HEK293T (cell line): ENCODE measurements at regions not wholly inside any gene's neighbourhood (a gene's known extent, or its start where the extent isn't known, plus 50 kb on each side); places are given as distances from the start of the nearest gene placed in this dataset.

ENCODE experiments used
- CTCF ChIA-PET: fragments of 350-600 bp; formaldehyde crosslinking; extraction: SDS; loops from one replicate; lab custom pipeline; 2021; ENCODE audit warnings: antibody characterized with exemption, inconsistent platforms; lab: Yijun Ruan, JAX
- POLR2A ChIA-PET: fragments of 350-600 bp; formaldehyde crosslinking; extraction: SDS; loops from one replicate; lab custom pipeline; 2020; ENCODE audit warnings: antibody characterized with exemption, inconsistent platforms; lab: Yijun Ruan, JAX
- DNase-seq: peaks from one replicate; pipeline ENCODE4 v3.0.0; 2012; ENCODE audit warnings: mixed read lengths; ENCODE audit errors: extremely low spot score
- ARNT ChIP-seq: fragments of 450-650 bp; IDR thresholded peaks from 2 replicates; pipeline ENCODE4 v1.6.1; 2017; ENCODE audit warnings: mild to moderate bottlenecking
- BHLHE40 ChIP-seq: fragments of 450-650 bp; IDR thresholded peaks from 2 replicates; pipeline ENCODE4 v1.6.1; 2016; ENCODE audit warnings: mild to moderate bottlenecking, moderate library complexity, borderline replicate concordance
- CTBP1 ChIP-seq: fragments of 450-650 bp; IDR thresholded peaks from 2 replicates; pipeline ENCODE4 v1.6.1; 2016; ENCODE audit warnings: borderline replicate concordance
- ELF4 ChIP-seq: fragments of 450-650 bp; IDR thresholded peaks from 2 replicates; pipeline ENCODE4 v1.6.1; 2017; ENCODE audit warnings: antibody characterized with exemption
- FOXA1 ChIP-seq: fragments of 450-650 bp; IDR thresholded peaks from 2 replicates; pipeline ENCODE4 v1.6.1; 2016; ENCODE audit warnings: mild to moderate bottlenecking
- FOXK2 ChIP-seq: fragments of 450-650 bp; IDR thresholded peaks from 2 replicates; pipeline ENCODE4 v1.6.1; 2016; ENCODE audit warnings: mild to moderate bottlenecking
- FOXM1 ChIP-seq: fragments of 450-650 bp; IDR thresholded peaks from 2 replicates; pipeline ENCODE4 v1.6.1; 2017; ENCODE audit warnings: mild to moderate bottlenecking, borderline replicate concordance
- HDGF ChIP-seq: fragments of 450-650 bp; IDR thresholded peaks from 2 replicates; pipeline ENCODE4 v1.6.1; 2017; ENCODE audit warnings: antibody characterized with exemption, borderline replicate concordance
- L3MBTL2 ChIP-seq: fragments of 450-650 bp; conservative IDR thresholded peaks from 2 replicates; pipeline ENCODE4 v1.6.1; 2016; ENCODE audit warnings: mild to moderate bottlenecking
- LEF1 ChIP-seq: fragments of 450-650 bp; IDR thresholded peaks from 2 replicates; pipeline ENCODE4 v1.6.1; 2017; ENCODE audit warnings: mild to moderate bottlenecking, borderline replicate concordance
- NFRKB ChIP-seq: fragments of 450-650 bp; IDR thresholded peaks from 2 replicates; pipeline ENCODE4 v1.6.1; 2016; ENCODE audit warnings: mild to moderate bottlenecking, moderate library complexity
- SP1 ChIP-seq: fragments of 450-650 bp; IDR thresholded peaks from 2 replicates; pipeline ENCODE4 v1.6.1; 2017
- SUZ12 ChIP-seq: fragments of 450-650 bp; IDR thresholded peaks from 2 replicates; pipeline ENCODE4 v1.6.1; 2016; ENCODE audit warnings: mild to moderate bottlenecking
- TARDBP ChIP-seq: fragments of 450-650 bp; IDR thresholded peaks from 2 replicates; pipeline ENCODE4 v1.6.1; 2016
- ZNF384 ChIP-seq: fragments of 450-650 bp; IDR thresholded peaks from 2 replicates; pipeline ENCODE4 v1.6.1; 2016
- TF ChIP-seq, protein P1 (sequence below): fragments of 450-650 bp; IDR thresholded peaks from 2 replicates; pipeline ENCODE4 v1.6.1; 2016

DNA sequence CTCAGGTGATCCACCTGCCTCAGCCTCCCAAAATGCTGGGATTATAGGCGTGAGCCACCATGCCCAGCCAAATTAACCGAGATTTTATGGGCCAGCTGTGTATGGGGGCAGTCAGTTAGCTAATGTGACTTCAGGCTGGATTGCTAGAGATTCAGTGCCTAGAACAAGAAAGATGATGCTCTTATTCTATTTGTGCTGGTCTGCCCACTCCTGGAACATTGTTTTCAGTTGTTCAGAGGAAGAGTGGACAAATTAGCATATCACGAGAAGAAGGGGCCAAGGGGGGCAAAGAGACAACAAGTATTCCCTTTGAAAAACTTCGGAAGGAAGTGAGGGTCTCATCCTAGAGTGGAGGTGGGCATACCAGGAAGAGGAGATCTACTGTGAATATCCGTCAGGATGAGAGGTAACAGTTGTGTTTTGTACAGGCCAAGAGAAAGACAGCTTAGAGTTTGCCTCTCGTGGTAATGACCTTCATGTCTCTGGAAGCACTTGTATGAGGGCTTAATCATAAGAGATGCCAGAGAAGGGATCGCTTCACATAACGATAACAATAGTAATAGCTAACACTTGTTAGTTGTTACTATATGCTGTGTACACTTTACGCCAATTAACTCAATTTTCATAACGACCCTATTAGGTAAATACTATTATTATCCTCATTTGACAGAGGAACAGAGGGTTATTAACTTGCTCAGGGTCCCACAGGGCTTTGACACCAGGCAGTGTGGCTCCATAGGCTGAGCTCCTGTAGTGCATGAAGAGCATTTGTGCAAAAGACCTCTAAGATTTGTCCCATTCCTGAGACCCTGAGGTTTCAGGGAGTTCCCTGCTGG, 138.3 kb downstream of the DDX1 start:
- ChIA-PET POLR2A (interaction anchor here (0.8 kb wide), 1 partner anchor 11 kb away, joined by 3 read pairs; no protein-coding TSS in a partner anchor), CTCF (no interaction called here)
- TF ChIP-seq CTBP1 (no peak), SUZ12 (no peak), ELF4 (no peak), FOXK2 (no peak), NFRKB (no peak), FOXM1 (no peak), ZNF384 (no peak), LEF1 (no peak), TARDBP (no peak)
- TF ChIP-seq, protein P1, sequence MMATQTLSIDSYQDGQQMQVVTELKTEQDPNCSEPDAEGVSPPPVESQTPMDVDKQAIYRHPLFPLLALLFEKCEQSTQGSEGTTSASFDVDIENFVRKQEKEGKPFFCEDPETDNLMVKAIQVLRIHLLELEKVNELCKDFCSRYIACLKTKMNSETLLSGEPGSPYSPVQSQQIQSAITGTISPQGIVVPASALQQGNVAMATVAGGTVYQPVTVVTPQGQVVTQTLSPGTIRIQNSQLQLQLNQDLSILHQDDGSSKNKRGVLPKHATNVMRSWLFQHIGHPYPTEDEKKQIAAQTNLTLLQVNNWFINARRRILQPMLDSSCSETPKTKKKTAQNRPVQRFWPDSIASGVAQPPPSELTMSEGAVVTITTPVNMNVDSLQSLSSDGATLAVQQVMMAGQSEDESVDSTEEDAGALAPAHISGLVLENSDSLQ = no peak
- DNase-seq = no peak

DNA sequence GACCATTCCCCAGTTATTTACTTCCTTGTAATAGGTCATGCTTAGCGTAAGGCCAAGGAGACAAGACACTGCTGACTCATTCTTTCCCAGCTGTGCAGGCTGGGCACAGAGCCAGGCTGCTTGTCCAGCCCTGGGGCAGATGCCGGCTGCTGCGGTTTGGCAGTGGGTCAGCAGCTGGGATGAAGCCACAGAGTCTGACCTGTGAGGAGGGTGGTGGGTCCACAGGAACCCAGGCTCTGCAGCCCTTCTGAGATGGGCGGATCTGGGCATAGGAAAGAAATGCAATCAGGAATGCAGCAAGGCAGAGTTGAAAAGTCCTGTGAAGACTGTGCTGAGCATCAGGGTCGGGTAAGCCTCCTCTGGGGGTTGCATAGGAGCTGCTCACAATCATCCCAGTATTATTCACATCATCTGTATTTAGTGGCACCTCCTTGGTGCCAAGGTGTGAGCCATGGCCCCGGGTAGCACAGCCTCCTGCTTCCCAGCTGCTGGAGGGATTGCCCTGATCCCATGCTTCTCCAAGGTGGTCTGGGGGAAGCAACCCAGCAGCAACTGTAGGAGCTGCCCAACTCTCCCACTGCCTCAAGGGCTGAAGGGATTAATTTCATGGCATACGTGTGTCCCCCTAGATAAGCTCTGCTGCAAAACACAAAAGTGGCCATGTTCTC, 139.0 kb downstream of the DDX1 start:
- ChIA-PET POLR2A (interaction anchor here (0.8 kb wide), 1 partner anchor 11 kb away, joined by 3 read pairs; no protein-coding TSS in a partner anchor), CTCF (interaction anchor here (0.6 to 0.7 kb wide), 3 partner anchors 33 to 938 kb away, joined by 3 read pairs; no protein-coding TSS in a partner anchor)
- TF ChIP-seq NFRKB = no peak
- TF ChIP-seq TARDBP = no peak
- no peak for TF ChIP-seq L3MBTL2
- TF ChIP-seq ELF4 = no peak
- no peak for TF ChIP-seq FOXK2
- no peak for TF ChIP-seq SUZ12
- no peak for TF ChIP-seq CTBP1
- TF ChIP-seq ZNF384 = no peak
- no peak for TF ChIP-seq BHLHE40
- no peak for TF ChIP-seq SP1
- no peak for TF ChIP-seq LEF1
- TF ChIP-seq HDGF = no peak
- TF ChIP-seq, protein P1 = no peak
- no peak for TF ChIP-seq FOXA1
- DNase-seq = peak; percentile 44

DNA sequence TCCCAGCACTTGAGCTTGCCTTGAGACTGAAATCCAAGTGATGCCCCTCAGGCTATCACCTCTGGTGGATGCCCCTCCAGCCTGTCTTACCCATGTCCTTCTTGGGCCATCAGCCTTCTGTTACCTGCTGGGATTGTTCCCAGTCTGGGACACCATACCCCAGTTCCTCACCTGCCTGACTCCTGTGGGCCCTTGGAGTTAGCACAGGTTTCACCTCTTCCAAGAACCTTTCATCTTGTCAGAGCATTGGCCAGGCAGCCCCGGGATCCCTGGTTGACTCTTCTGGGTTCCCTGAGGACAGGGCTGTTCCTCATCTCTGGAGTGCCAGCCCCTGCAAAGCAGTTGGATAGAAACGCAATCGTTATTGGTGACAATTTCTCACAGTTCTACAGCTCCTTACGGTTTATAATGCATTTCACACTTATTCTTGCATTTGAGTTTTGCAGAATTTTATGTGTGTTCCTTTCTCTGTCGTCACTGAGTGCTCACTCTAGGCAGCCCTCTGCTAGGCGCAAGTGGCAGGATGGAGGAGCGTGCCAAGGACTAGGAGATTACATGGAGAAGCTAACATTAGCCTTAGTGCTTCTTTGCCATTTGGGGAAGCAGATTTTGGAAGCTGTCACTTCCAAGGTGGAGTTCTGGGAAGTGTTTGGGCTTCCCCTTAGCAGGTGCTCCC, 139.7 kb downstream of the DDX1 start:
- no peak for DNase-seq
- TF ChIP-seq SP1 (no peak), L3MBTL2 (no peak), FOXM1 (no peak), NFRKB (no peak), SUZ12 (no peak), TARDBP (no peak), ARNT (no peak), CTBP1 (no peak), FOXA1 (no peak), ELF4 (no peak), LEF1 (no peak)
- TF ChIP-seq, protein P1 = no peak
- ChIA-PET POLR2A (no interaction called here), CTCF (interaction anchor here (0.6 to 0.7 kb wide), 3 partner anchors 33 to 937 kb away, joined by 3 read pairs; no protein-coding TSS in a partner anchor)

DNA sequence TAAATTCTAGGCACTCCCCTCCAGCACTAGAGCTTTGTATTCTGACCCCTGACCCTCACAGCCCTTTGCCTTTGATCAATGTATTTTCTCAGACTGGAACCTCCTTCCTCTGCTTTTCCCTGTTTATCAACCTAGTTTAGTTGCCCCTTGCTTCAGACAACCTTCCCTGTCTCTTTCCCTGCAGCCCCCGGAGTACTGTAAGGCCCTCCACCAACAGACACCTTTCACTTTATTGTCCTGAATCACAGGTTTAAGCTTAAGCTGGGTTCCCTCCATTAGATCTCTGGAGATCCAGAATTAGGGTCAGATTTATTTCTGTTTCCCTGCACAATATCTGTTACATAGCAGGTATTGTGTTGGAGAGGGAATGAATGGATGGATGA, 140.2 kb downstream of the DDX1 start:
- DNase-seq = no peak
- ChIA-PET POLR2A (no interaction called here), CTCF (no interaction called here)
- TF ChIP-seq SUZ12 = no peak
- TF ChIP-seq, protein P1 = no peak
- no peak for TF ChIP-seq CTBP1
- TF ChIP-seq TARDBP = no peak
- no peak for TF ChIP-seq LEF1
- no peak for TF ChIP-seq ZNF384
- no peak for TF ChIP-seq FOXM1
- no peak for TF ChIP-seq SP1
- no peak for TF ChIP-seq FOXK2
- TF ChIP-seq ARNT = no peak
- no peak for TF ChIP-seq BHLHE40
- no peak for TF ChIP-seq FOXA1
- TF ChIP-seq HDGF = no peak
- no peak for TF ChIP-seq L3MBTL2
- TF ChIP-seq ELF4 = no peak
